ENCODE measurements at regions not wholly inside any gene's neighbourhood (a gene's known extent, or its start where the extent isn't known, plus 50 kb on each side); places are given as distances from the start of the nearest gene placed in this dataset.

- TF ChIP-seq, protein P1, sequence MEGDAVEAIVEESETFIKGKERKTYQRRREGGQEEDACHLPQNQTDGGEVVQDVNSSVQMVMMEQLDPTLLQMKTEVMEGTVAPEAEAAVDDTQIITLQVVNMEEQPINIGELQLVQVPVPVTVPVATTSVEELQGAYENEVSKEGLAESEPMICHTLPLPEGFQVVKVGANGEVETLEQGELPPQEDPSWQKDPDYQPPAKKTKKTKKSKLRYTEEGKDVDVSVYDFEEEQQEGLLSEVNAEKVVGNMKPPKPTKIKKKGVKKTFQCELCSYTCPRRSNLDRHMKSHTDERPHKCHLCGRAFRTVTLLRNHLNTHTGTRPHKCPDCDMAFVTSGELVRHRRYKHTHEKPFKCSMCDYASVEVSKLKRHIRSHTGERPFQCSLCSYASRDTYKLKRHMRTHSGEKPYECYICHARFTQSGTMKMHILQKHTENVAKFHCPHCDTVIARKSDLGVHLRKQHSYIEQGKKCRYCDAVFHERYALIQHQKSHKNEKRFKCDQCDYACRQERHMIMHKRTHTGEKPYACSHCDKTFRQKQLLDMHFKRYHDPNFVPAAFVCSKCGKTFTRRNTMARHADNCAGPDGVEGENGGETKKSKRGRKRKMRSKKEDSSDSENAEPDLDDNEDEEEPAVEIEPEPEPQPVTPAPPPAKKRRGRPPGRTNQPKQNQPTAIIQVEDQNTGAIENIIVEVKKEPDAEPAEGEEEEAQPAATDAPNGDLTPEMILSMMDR (conservative IDR thresholded peaks at IDR 0.05; ENCODE audit: low read length), result no peak
- no peak for TF ChIP-seq EZH2phosphoT487 (IDR thresholded peaks at IDR 0.05; ENCODE audit: borderline replicate concordance)
Observed at GRCh38 chr3:20529911-20530310, 343.9 kb upstream of the SGO1 start.

All from Loucy (cell line).